Mesendoderm (in vitro differentiated cells): ENCODE measurements at regions not wholly inside any gene's neighbourhood (a gene's known extent, or its start where the extent isn't known, plus 50 kb on each side); places are given as distances from the start of the nearest gene placed in this dataset.
A peak's percentile ranks its signal among the peaks of the same experiment; 100 is the strongest.
"Not testable (repeated sequence)": the region's sequence is repeated elsewhere in the genome, so short reads cannot be mapped to it uniquely, and the experiment has no call there.

Experiments
- DNase-seq: peaks from one replicate; pipeline ENCODE4 v3.0.0; 2013
- H2AK5ac ChIP-seq: 2 replicates; pipeline ENCODE4 v1.6.1; 2013; ENCODE audit warnings: low read length, inconsistent platforms
- H2BK120ac ChIP-seq: 2 replicates; pipeline ENCODE4 v1.6.1; 2013; ENCODE audit warnings: low read depth, mild to moderate bottlenecking, low read length, moderate library complexity, mixed read lengths
- H2BK15ac ChIP-seq: replicated peaks from 2 replicates; pipeline ENCODE4 v1.6.1; 2013; ENCODE audit warnings: low read depth, mild to moderate bottlenecking, moderate library complexity
- H2BK5ac ChIP-seq: 2 replicates; pipeline ENCODE4 v1.6.1; 2013; ENCODE audit warnings: low read length, inconsistent platforms
- H3K18ac ChIP-seq: 2 replicates; pipeline ENCODE4 v1.6.1; 2013; ENCODE audit warnings: mild to moderate bottlenecking, low read length, mixed read lengths
- H3K23ac ChIP-seq: one replicate; pipeline ENCODE4 v1.6.1; 2013; ENCODE audit warnings: low read length
- H3K27ac ChIP-seq: 2 replicates; pipeline ENCODE4 v1.5.1; 2013; ENCODE audit warnings: low read depth, mild to moderate bottlenecking, inconsistent platforms, low read length, moderate library complexity
- H3K27me3 ChIP-seq: 2 replicates; pipeline ENCODE4 v1.6.1; 2013; ENCODE audit warnings: low read length, control low read depth, mild to moderate bottlenecking, inconsistent platforms; ENCODE audit not compliant: insufficient read depth, poor library complexity
- H3K36me3 ChIP-seq: 2 replicates; pipeline ENCODE4 v1.6.1; 2013; ENCODE audit warnings: low read length, inconsistent platforms; ENCODE audit not compliant: control insufficient read depth, insufficient read depth
- H3K4ac ChIP-seq: one replicate; pipeline ENCODE4 v1.6.1; 2013; ENCODE audit warnings: low read depth, mild to moderate bottlenecking, low read length, moderate library complexity
- H3K4me1 ChIP-seq: 2 replicates; pipeline ENCODE4 v1.6.1; 2013; ENCODE audit warnings: low read depth, low read length, inconsistent platforms; ENCODE audit not compliant: control insufficient read depth
- H3K4me2 ChIP-seq: 2 replicates; pipeline ENCODE4 v1.6.1; 2013; ENCODE audit warnings: low read length
- H3K4me3 ChIP-seq: 2 replicates; pipeline ENCODE4 v1.5.1; 2013; ENCODE audit warnings: mild to moderate bottlenecking, low read length
- H3K56ac ChIP-seq: one replicate; pipeline ENCODE4 v1.6.1; 2013; ENCODE audit warnings: low read length
- H3K79me1 ChIP-seq: 2 replicates; pipeline ENCODE4 v1.6.1; 2013; ENCODE audit warnings: low read length, inconsistent platforms
- H3K79me2 ChIP-seq: 2 replicates; pipeline ENCODE4 v1.6.1; 2013; ENCODE audit warnings: mild to moderate bottlenecking, low read length; ENCODE audit not compliant: control insufficient read depth, insufficient read depth
- H3K9ac ChIP-seq: 2 replicates; pipeline ENCODE4 v1.6.1; 2013; ENCODE audit warnings: low read length, inconsistent platforms
- H4K5ac ChIP-seq: one replicate; pipeline ENCODE4 v1.6.1; 2013; ENCODE audit warnings: low read length
- H4K8ac ChIP-seq: one replicate; pipeline ENCODE4 v1.6.1; 2013; ENCODE audit warnings: low read depth, mild to moderate bottlenecking, control low read depth, low read length, moderate library complexity
- WGBS: extraction: QIAGEN DNeasy Blood & Tissue Kit; methylation state at CpG from one replicate; pipeline ENCODE4 v1.1.7; 2013; ENCODE audit warnings: low lambda C conversion rate, missing lambda C conversion rate; ENCODE audit not compliant: insufficient coverage; ENCODE audit errors: extremely low coverage; 5-methylcytosine and 5-hydroxymethylcytosine counted together

DNA sequence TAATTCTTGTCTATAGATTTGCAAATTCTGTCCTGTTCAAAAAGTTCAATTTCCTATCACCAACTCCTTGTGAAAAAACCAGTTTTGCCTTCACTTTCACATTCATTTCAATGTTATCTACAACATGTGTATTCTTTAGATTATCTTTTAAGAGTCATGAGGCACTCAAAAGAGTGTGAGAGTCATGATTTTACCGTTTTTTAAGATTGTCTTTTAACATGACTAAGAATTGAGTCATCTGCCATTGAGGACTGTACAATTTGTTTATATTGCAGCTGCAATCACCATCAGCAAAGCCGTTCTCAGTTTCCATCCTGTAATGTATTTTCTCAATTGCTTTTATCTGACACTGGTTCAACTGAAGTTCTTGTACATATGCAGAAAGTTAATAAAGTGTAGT is 275.8 kb downstream of the LNPK start:
- no peaks in the 10 kb centered on the region for H3K27me3 ChIP-seq
- no peaks in the 10 kb centered on the region for H3K79me2 ChIP-seq
- no peak overlapping the region for H2BK5ac ChIP-seq
- no peak overlapping the region for H3K4ac ChIP-seq
- H4K5ac ChIP-seq: no peak overlapping the region
- no peak overlapping the region for H3K4me2 ChIP-seq
- no peak overlapping the region for H3K27ac ChIP-seq
- H2BK15ac ChIP-seq: no peak overlapping the region
- no peak overlapping the region for H2BK120ac ChIP-seq
- H3K79me1 ChIP-seq: no peaks in the 10 kb centered on the region
- H2AK5ac ChIP-seq: no peak overlapping the region
- no peak overlapping the region for H4K8ac ChIP-seq
- DNase-seq: no peak
- no peak overlapping the region for H3K9ac ChIP-seq
- H3K4me3 ChIP-seq: no peak overlapping the region
- no peaks in the 10 kb centered on the region for H3K4me1 ChIP-seq
- no CpG with 5 or more reads among the region's 2 CpGs for WGBS
- no peaks in the 10 kb centered on the region for H3K36me3 ChIP-seq
- no peak overlapping the region for H3K56ac ChIP-seq
- no peak overlapping the region for H3K18ac ChIP-seq
- no peak overlapping the region for H3K23ac ChIP-seq

DNA sequence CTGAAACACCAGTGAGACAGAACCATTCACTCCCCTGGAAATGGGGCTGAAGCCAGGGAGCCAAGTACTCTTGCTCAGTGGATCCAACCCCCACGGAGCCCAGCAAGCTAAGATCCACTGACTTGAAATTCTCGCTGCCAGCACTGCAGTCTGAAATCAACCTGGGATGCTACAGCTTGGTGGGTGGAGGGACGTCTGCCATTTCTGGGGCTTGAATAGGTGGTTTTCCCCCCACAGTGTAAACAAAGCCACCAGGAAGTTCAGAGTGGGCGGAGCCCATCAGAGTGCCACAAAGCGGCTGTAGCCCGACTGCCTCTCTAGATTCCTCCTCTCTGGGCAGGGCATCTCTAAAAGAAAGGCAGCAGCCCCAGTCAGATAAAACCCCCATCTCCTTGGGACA is 292.8 kb downstream of the LNPK start:
- WGBS: no CpG with 5 or more reads among the region's 6 CpGs
- no peaks in the 10 kb centered on the region for H3K4me1 ChIP-seq
- peak; percentile 8 for DNase-seq
- H2BK5ac ChIP-seq: no peak overlapping the region
- no peak overlapping the region for H3K56ac ChIP-seq
- no peak overlapping the region for H3K4ac ChIP-seq
- no peak overlapping the region for H4K8ac ChIP-seq
- H3K18ac ChIP-seq: no peak overlapping the region
- no peak overlapping the region for H2BK15ac ChIP-seq
- no peaks in the 10 kb centered on the region for H3K36me3 ChIP-seq
- no peak overlapping the region for H4K5ac ChIP-seq
- H3K9ac ChIP-seq: no peak overlapping the region
- H2BK120ac ChIP-seq: no peak overlapping the region
- no peak overlapping the region for H3K4me2 ChIP-seq
- no peak overlapping the region for H3K4me3 ChIP-seq
- no peak overlapping the region for H3K27ac ChIP-seq
- H3K79me2 ChIP-seq: no peaks in the 10 kb centered on the region
- no peaks in the 10 kb centered on the region for H3K27me3 ChIP-seq
- no peak overlapping the region for H2AK5ac ChIP-seq
- no peak overlapping the region for H3K23ac ChIP-seq
- H3K79me1 ChIP-seq: no peaks in the 10 kb centered on the region

DNA sequence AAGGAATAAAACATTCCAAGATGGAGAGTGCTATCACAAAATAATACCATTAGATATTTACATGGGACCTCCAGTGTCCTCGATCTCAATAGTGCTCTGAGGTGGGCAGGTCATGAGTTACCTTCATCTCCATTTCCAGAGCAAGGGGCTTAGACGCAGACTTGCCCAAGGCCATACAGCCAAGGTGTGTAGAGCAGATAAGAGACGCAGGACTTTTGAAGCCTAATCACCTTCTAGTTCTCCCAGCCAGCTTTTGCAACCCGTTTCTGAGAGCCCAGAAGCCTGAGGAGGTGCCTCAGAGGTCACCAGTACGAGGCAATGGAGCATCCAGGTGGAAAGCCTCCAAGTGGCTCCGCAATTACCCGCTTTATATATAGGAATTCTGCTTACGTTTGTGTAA is 294.7 kb downstream of the LNPK start:
- Histone ChIP-seq H3K4me1 (no peaks in the 10 kb centered on the region), H2BK5ac (no peak overlapping the region), H3K36me3 (no peaks in the 10 kb centered on the region), H3K27ac (no peak overlapping the region), H3K79me2 (no peaks in the 10 kb centered on the region), H4K5ac (no peak overlapping the region), H2BK15ac (no peak overlapping the region), H2BK120ac (no peak overlapping the region), H3K23ac (no peak overlapping the region), H4K8ac (no peak overlapping the region), H3K4me2 (no peak overlapping the region), H3K27me3 (no peaks in the 10 kb centered on the region), H3K9ac (no peak overlapping the region), H2AK5ac (no peak overlapping the region), H3K79me1 (no peaks in the 10 kb centered on the region), H3K4me3 (no peak overlapping the region), H3K4ac (no peak overlapping the region), H3K18ac (no peak overlapping the region), H3K56ac (no peak overlapping the region)
- WGBS: no CpG with 5 or more reads among the region's 8 CpGs
- no peak for DNase-seq

DNA sequence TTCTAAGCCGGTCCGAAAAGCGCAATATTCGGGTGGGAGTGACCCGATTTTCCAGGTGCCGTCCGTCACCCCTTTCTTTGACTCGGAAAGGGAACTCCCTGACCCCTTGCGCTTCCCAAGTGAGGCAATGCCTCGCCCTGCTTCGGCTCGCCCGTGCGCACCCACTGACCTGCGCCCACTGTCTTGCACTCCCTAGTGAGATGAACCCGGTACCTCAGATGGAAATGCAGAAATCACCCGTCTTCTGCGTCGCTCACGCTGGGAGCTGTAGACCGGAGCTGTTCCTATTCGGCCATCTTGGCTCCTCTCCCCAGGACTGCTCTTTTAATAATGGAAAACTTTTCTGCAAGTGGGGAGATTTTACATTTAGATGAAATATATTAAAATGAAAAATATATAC is 297.5 kb downstream of the LNPK start:
- not testable (repeated sequence) for H4K5ac ChIP-seq, H3K27me3 ChIP-seq, H4K8ac ChIP-seq, H3K79me2 ChIP-seq, H3K4me1 ChIP-seq, H3K23ac ChIP-seq, H3K9ac ChIP-seq, H3K4me3 ChIP-seq, H2BK120ac ChIP-seq, H3K79me1 ChIP-seq, H3K4ac ChIP-seq, H2AK5ac ChIP-seq, H2BK5ac ChIP-seq, H3K18ac ChIP-seq, DNase-seq, H2BK15ac ChIP-seq, H3K27ac ChIP-seq, H3K56ac ChIP-seq, H3K36me3 ChIP-seq, H3K4me2 ChIP-seq
- no CpG with 5 or more reads among the region's 22 CpGs for WGBS

DNA sequence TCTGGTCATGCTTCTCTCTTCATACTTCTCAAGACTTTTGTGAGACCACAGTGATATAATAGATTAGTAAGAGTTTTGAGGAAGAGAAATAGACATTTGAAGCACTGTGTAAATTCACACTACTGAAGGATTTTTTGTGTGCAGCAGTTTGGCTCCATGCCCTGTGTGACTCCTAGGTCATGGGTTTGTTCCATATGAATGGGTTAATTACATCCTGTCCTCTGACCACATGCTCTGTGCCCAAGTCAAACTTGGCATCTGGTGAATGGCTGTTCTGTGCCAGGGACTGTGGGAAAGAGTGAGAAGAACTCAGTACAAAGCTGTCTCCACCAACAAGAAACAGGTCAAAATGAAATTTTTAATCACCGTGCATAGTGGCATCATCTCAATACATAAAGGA is 304.0 kb downstream of the LNPK start:
- Histone ChIP-seq H3K4me3 (no peak overlapping the region), H2AK5ac (no peak overlapping the region), H3K36me3 (no peaks in the 10 kb centered on the region), H2BK5ac (no peak overlapping the region), H4K5ac (no peak overlapping the region), H4K8ac (no peak overlapping the region), H3K18ac (no peak overlapping the region), H3K56ac (no peak overlapping the region), H3K79me2 (no peaks in the 10 kb centered on the region), H3K23ac (no peak overlapping the region), H3K4me2 (no peak overlapping the region), H2BK120ac (no peak overlapping the region), H3K4me1 (no peaks in the 10 kb centered on the region), H3K27ac (no peak overlapping the region), H3K79me1 (no peaks in the 10 kb centered on the region), H2BK15ac (no peak overlapping the region), H3K4ac (no peak overlapping the region), H3K27me3 (no peaks in the 10 kb centered on the region), H3K9ac (no peak overlapping the region)
- DNase-seq: no peak
- no CpG with 5 or more reads among the region's 1 CpG for WGBS

DNA sequence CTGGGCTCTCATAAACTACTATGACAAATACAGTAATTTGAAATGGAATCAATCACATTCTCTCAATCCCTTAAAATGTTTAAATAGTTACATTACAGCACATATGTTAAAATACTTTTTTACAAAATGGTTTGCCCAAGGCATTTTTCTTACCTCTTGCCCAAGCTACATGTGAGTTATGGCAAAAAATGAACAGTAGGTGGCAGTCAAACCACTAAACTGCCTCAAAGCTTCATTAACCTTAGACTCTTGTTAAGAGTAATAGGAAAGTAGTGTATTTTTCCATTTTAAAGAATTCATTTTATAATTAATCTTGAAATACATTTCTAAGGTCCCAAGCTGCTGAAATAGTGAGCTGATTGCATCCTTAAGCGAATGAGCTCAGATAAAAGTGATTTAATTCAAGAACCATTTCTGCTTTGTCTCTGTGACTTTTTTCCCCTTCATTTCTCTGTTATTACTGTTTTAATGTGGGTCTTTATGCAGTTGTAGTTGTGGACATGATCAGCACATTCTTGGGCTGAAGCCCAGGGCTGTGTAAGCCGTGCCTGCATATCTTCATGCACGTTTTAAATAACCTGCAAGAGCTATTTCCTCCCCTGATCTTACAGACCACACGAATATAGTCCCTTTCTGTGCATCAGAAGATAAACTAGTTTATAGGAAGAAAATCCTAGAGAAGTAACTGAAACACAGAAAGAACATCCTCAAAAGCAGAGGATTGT is 311.8 kb downstream of the LNPK start:
- no peaks in the 10 kb centered on the region for H3K79me2 ChIP-seq
- no peak overlapping the region for H3K9ac ChIP-seq
- no peaks in the 10 kb centered on the region for H3K79me1 ChIP-seq
- H3K23ac ChIP-seq: no peak overlapping the region
- no peak overlapping the region for H2BK15ac ChIP-seq
- H3K36me3 ChIP-seq: no peaks in the 10 kb centered on the region
- H3K4me1 ChIP-seq: no peaks in the 10 kb centered on the region
- H4K8ac ChIP-seq: no peak overlapping the region
- H3K18ac ChIP-seq: no peak overlapping the region
- H4K5ac ChIP-seq: no peak overlapping the region
- H3K27me3 ChIP-seq: no peaks in the 10 kb centered on the region
- no peak overlapping the region for H2AK5ac ChIP-seq
- no peak overlapping the region for H3K56ac ChIP-seq
- peak; percentile 73 for DNase-seq
- H3K27ac ChIP-seq: no peak overlapping the region
- no peak overlapping the region for H3K4me2 ChIP-seq
- no peak overlapping the region for H3K4me3 ChIP-seq
- H2BK5ac ChIP-seq: no peak overlapping the region
- WGBS: no CpG with 5 or more reads among the region's 4 CpGs
- H3K4ac ChIP-seq: no peak overlapping the region
- H2BK120ac ChIP-seq: no peak overlapping the region
